ENCODE measurements at regions not wholly inside any gene's neighbourhood (a gene's known extent, or its start where the extent isn't known, plus 50 kb on each side); places are given as distances from the start of the nearest gene placed in this dataset.

GRCh38 chr1:14318830-14319229, 279.7 kb upstream of the KAZN start:
- no peak for DNase-seq

- peak; percentile 90 for DNase-seq
Observed at GRCh38 chr1:14320518-14320917, 278.0 kb upstream of the KAZN start.

GRCh38 chr1:14320986-14321385, 277.5 kb upstream of the KAZN start:
- peak; percentile 43 for DNase-seq

- DNase-seq: peak; percentile 70
Observed at GRCh38 chr1:14321422-14321821, 277.1 kb upstream of the KAZN start.

- no peak for DNase-seq
Observed at GRCh38 chr1:14323568-14324247, 274.8 kb upstream of the KAZN start.

- DNase-seq: no peak
Observed at GRCh38 chr1:14324248-14324630, 274.2 kb upstream of the KAZN start.

GRCh38 chr1:14326857-14327256, 271.6 kb upstream of the KAZN start:
- DNase-seq: no peak

GRCh38 chr1:14328685-14329084, 269.8 kb upstream of the KAZN start:
- DNase-seq: peak; percentile 8

GRCh38 chr1:14332158-14332557, 266.3 kb upstream of the KAZN start:
- DNase-seq: no peak

- peak; percentile 48 for DNase-seq
Observed at GRCh38 chr1:14334336-14335176, 263.9 kb upstream of the KAZN start.

- no peak for DNase-seq
Observed at GRCh38 chr1:14338509-14338908, 260.0 kb upstream of the KAZN start.

GRCh38 chr1:14339288-14339687, 259.2 kb upstream of the KAZN start:
- no peak for DNase-seq

GRCh38 chr1:14340002-14340785, 258.3 kb upstream of the KAZN start:
- no peak for DNase-seq

- DNase-seq: no peak
Observed at GRCh38 chr1:14341147-14341546, 257.3 kb upstream of the KAZN start.

GRCh38 chr1:14345946-14346550, 252.4 kb upstream of the KAZN start:
- peak; percentile 55 for DNase-seq

GRCh38 chr1:14347186-14347585, 251.3 kb upstream of the KAZN start:
- DNase-seq: no peak

- DNase-seq: no peak
Observed at GRCh38 chr1:14347776-14348175, 250.7 kb upstream of the KAZN start.

- DNase-seq: no peak
Observed at GRCh38 chr1:14350197-14350596, 248.3 kb upstream of the KAZN start.

GRCh38 chr1:14352897-14353296, 245.6 kb upstream of the KAZN start:
- no peak for DNase-seq

GRCh38 chr1:14361005-14361404, 237.5 kb upstream of the KAZN start:
- peak; percentile 9 for DNase-seq

- no peak for DNase-seq
Observed at GRCh38 chr1:14362331-14362730, 236.2 kb upstream of the KAZN start.

GRCh38 chr1:14363036-14363590, 235.4 kb upstream of the KAZN start:
- DNase-seq: no peak

Measured in NCI-H146 (cell line).